ENCODE measurements at regions not wholly inside any gene's neighbourhood (a gene's known extent, or its start where the extent isn't known, plus 50 kb on each side); places are given as distances from the start of the nearest gene placed in this dataset.

DNA sequence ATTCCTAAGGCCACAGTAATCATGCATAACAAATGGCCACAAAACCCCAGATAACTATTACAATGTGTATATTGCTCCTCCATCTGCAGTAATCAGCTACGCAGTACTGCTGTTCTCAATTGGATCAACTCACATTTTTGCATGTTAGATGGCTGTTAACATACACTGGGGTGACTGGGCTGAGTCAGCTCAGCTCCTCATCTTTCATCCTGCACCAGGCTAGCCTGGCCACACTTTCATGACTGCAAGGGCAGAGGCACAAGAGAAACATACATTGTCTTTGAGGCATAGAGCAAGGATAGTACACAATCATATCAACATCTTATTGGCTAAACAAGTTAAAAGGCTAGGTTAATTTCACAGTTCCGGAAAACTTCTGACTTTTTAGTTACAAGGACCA is 306.6 kb downstream of the SLC6A15 start:
- TF ChIP-seq, protein P1, sequence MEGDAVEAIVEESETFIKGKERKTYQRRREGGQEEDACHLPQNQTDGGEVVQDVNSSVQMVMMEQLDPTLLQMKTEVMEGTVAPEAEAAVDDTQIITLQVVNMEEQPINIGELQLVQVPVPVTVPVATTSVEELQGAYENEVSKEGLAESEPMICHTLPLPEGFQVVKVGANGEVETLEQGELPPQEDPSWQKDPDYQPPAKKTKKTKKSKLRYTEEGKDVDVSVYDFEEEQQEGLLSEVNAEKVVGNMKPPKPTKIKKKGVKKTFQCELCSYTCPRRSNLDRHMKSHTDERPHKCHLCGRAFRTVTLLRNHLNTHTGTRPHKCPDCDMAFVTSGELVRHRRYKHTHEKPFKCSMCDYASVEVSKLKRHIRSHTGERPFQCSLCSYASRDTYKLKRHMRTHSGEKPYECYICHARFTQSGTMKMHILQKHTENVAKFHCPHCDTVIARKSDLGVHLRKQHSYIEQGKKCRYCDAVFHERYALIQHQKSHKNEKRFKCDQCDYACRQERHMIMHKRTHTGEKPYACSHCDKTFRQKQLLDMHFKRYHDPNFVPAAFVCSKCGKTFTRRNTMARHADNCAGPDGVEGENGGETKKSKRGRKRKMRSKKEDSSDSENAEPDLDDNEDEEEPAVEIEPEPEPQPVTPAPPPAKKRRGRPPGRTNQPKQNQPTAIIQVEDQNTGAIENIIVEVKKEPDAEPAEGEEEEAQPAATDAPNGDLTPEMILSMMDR (IDR thresholded peaks at IDR 0.05; ENCODE audit: insufficient read depth, low read depth, low read length): no peak
- no peak for TF ChIP-seq EZH2 (IDR thresholded peaks at IDR 0.05; ENCODE audit: insufficient read depth, low read length)

All from astrocyte (in vitro differentiated cells and primary cell).